Vagina (tissue), 2 donors: ENCODE measurements at regions not wholly inside any gene's neighbourhood (a gene's known extent, or its start where the extent isn't known, plus 50 kb on each side); places are given as distances from the start of the nearest gene placed in this dataset.

Source experiments
- CTCF ChIP-seq, 3 experiments: fragments of 450-650 bp in 2 of 3; fragments of 200-600 bp in 1 of 3; sonication (generic) in 1 of 3; IDR thresholded peaks; one replicate each; pipeline ENCODE4 v1.5.1; 2017 to 2019; ENCODE audit warnings: antibody characterized with exemption in 3 of 3, mild to moderate bottlenecking in 2 of 3, moderate library complexity in 2 of 3
- POLR2AphosphoS5 ChIP-seq, 2 donors: sonication (generic); formaldehyde crosslinking; IDR thresholded peaks; one replicate each; pipeline ENCODE4 v1.9.0; 2017; ENCODE audit warnings: antibody characterized with exemption in 2 of 2, mild to moderate bottlenecking in 2 of 2, low read depth in 1 of 2; ENCODE audit not compliant: insufficient read depth in 1 of 2

DNA sequence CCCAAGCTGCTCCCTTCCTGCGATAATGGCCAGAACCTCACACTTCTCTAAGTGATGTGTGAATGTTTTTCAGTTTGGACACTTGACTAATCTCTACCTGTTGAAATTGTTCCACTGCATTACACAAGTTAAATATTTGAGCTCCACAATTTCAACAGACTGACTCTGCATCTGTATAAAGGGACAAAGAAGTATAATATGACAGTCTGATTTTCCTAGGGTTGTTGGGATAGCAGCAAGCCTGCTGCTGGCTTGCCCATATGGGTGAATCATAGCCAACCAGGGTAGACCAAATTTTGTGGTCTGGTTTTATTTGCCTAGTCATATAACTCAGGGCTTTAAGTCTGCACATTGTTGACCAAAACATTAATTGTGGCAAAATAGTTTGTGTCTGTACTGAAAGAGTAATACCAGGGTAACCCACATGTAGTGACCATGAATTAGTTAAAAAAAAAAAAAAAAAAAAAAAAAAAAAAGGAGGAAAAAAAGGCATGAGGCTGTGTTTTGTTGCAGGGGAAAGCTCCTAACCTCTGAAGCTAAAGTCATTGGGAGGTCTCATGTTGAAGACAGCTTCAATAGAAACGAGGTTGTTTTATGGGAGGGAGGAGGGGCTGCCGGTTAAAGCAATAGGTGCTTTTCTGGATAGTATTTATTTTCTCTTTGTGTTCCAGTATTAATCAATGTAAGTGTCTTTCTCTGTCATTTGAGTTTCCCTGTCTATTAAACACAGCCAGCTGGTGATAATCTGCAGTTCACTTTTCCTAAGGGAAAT, 534.2 kb downstream of the RAB28 start:
- TF ChIP-seq CTCF (IDR thresholded peaks at IDR 0.05) (no peak), POLR2AphosphoS5 (IDR thresholded peaks at IDR 0.05; ENCODE audit: insufficient read depth in 1 of 2, low read depth in 1 of 2) (no peak)
